Natural killer cell (primary cell): ENCODE measurements at regions not wholly inside any gene's neighbourhood (a gene's known extent, or its start where the extent isn't known, plus 50 kb on each side); places are given as distances from the start of the nearest gene placed in this dataset.

Experiments
- ATAC-seq, 3 donors: fragments of 150-1000 bp in 2 of 3; fragments of 200-7000 bp in 1 of 3; cut with Tn5 transposase; 1 replicate in 1 of 3; 2 replicates in 2 of 3; pipeline ENCODE4 v1.10.0; 2021; ENCODE audit warnings: mild to moderate bottlenecking in 2 of 3, moderate library complexity in 2 of 3
- DNase-seq, 2 donors: peaks; one replicate each; pipeline versions ENCODE4 v3.0.0 to v3.0.0-alpha.2; 2013 to 2021; ENCODE audit warnings: mixed read lengths in 1 of 2
- H3K27ac ChIP-seq: one replicate; pipeline ENCODE4 v1.5.1; 2013; ENCODE audit warnings: mild to moderate bottlenecking, low read length
- H3K27me3 ChIP-seq: one replicate; pipeline ENCODE4 v1.6.1; 2013; ENCODE audit warnings: low read length; ENCODE audit not compliant: control insufficient read depth, insufficient read depth
- H3K36me3 ChIP-seq: one replicate; pipeline ENCODE4 v1.6.1; 2013; ENCODE audit warnings: low read length; ENCODE audit not compliant: control insufficient read depth, insufficient read depth
- H3K4me1 ChIP-seq: one replicate; pipeline ENCODE4 v1.6.1; 2013; ENCODE audit warnings: low read length; ENCODE audit not compliant: control insufficient read depth, insufficient read depth
- H3K4me3 ChIP-seq: one replicate; pipeline ENCODE4 v1.5.1; 2013; ENCODE audit warnings: low read length
- H3K9me3 ChIP-seq: one replicate; pipeline ENCODE4 v1.6.1; 2013; ENCODE audit warnings: low read length; ENCODE audit not compliant: control insufficient read depth, insufficient read depth
- H3K27ac Mint-ChIP-seq, 2 donors: one replicate each; pipeline ENCODE4 v1.8.0; 2022; ENCODE audit warnings: mild to moderate bottlenecking in 2 of 2, mixed read lengths in 2 of 2, moderate library complexity in 1 of 2
- H3K27me3 Mint-ChIP-seq, 2 donors: one replicate each; pipeline ENCODE4 v1.8.0; 2022; ENCODE audit warnings: low read depth in 2 of 2, mixed read lengths in 2 of 2
- H3K36me3 Mint-ChIP-seq: one replicate; pipeline ENCODE4 v1.8.0; 2022; ENCODE audit warnings: mixed read lengths
- H3K4me1 Mint-ChIP-seq, 2 donors: one replicate each; pipeline ENCODE4 v1.8.0; 2022; ENCODE audit warnings: mixed read lengths in 2 of 2
- H3K4me3 Mint-ChIP-seq: one replicate; pipeline ENCODE4 v1.8.0; 2022; ENCODE audit warnings: mild to moderate bottlenecking, moderate library complexity, mixed read lengths
- H3K9me3 Mint-ChIP-seq, 2 donors: one replicate each; pipeline ENCODE4 v1.8.0; 2022; ENCODE audit warnings: mixed read lengths in 2 of 2
- CTCF ChIP-seq: fragments of 200-600 bp; IDR thresholded peaks from one replicate; pipeline ENCODE4 v1.8.0; 2022; ENCODE audit warnings: antibody characterized with exemption
- WGBS: methylation state at CpG from one replicate; pipeline ENCODE4 v1.1.7; 2013; ENCODE audit warnings: missing lambda C conversion rate; ENCODE audit not compliant: insufficient coverage; 5-methylcytosine and 5-hydroxymethylcytosine counted together
- intact Hi-C: fragments of 100-400 bp; cut with micrococcal nuclease; formaldehyde crosslinking; loops from one replicate; pipeline ENCODE4 v1.14.2; 2022

GRCh38 chr7:112868609-112869008, 78.4 kb upstream of the TMEM168 start:
- intact Hi-C loops: loop anchor here (1.0 kb wide), 1 partner anchor 318 kb away; no protein-coding TSS in a partner anchor

GRCh38 chr7:112866424-112866823, 76.2 kb upstream of the TMEM168 start:
- intact Hi-C loops: no loop called here
- no peak overlapping the region for H3K4me3 ChIP-seq
- peak overlapping the region; percentile 56 for H3K4me3 Mint-ChIP-seq
- no peaks in the 10 kb centered on the region for H3K27me3 ChIP-seq
- 36% methylated on average over 4 of the region's 4 CpGs for WGBS
- H3K9me3 Mint-ChIP-seq: no peaks in the 10 kb centered on the region
- DNase-seq (no peak), ATAC-seq (peak; percentile 54 to 77 (median 65))
- H3K4me1 ChIP-seq: peaks cover 4% of the 10 kb centered on the region
- H3K27ac Mint-ChIP-seq: peak overlapping the region; percentile 70 to 85
- H3K4me1 Mint-ChIP-seq: peaks cover 21 to 29% of the 10 kb centered on the region in 2 donors
- H3K9me3 ChIP-seq: no peaks in the 10 kb centered on the region
- H3K36me3 Mint-ChIP-seq: no peaks in the 10 kb centered on the region
- no peaks in the 10 kb centered on the region for H3K36me3 ChIP-seq
- no peaks in the 10 kb centered on the region for H3K27me3 Mint-ChIP-seq
- no peak for TF ChIP-seq CTCF
- peak overlapping the region; percentile 1 for H3K27ac ChIP-seq

More at GRCh38 chr7:112868609-112869008, 78.4 kb upstream of the TMEM168 start:
- no peak for TF ChIP-seq CTCF
- no peaks in the 10 kb centered on the region for H3K36me3 Mint-ChIP-seq
- H3K27ac Mint-ChIP-seq: no peak overlapping the region
- H3K27ac ChIP-seq: no peak overlapping the region
- no peak overlapping the region for H3K4me3 ChIP-seq
- peaks cover 24 to 46% of the 10 kb centered on the region in 2 donors for H3K4me1 Mint-ChIP-seq
- H3K9me3 ChIP-seq: no peaks in the 10 kb centered on the region
- H3K27me3 ChIP-seq: no peaks in the 10 kb centered on the region
- peaks cover 4% of the 10 kb centered on the region for H3K4me1 ChIP-seq
- ATAC-seq (no peak), DNase-seq (no peak)
- no peaks in the 10 kb centered on the region for H3K27me3 Mint-ChIP-seq
- no peaks in the 10 kb centered on the region for H3K36me3 ChIP-seq
- H3K9me3 Mint-ChIP-seq: no peaks in the 10 kb centered on the region
- no peak overlapping the region for H3K4me3 Mint-ChIP-seq
- 90% methylated on average over 4 of the region's 4 CpGs for WGBS

- intact Hi-C loops: no loop called here
- Mint-ChIP-seq H3K36me3 (no peaks in the 10 kb centered on the region), H3K27me3 (no peaks in the 10 kb centered on the region), H3K4me1 (peaks cover 15 to 19% of the 10 kb centered on the region in 2 donors), H3K27ac (peak overlapping the region in 1 of 2 donors; percentile 59), H3K9me3 (no peaks in the 10 kb centered on the region), H3K4me3 (no peak overlapping the region)
- Histone ChIP-seq H3K4me3 (no peak overlapping the region), H3K4me1 (peaks cover 4% of the 10 kb centered on the region), H3K36me3 (no peaks in the 10 kb centered on the region), H3K27ac (no peak overlapping the region), H3K9me3 (no peaks in the 10 kb centered on the region), H3K27me3 (no peaks in the 10 kb centered on the region)
- ATAC-seq (no peak), DNase-seq (no peak)
- TF ChIP-seq CTCF: no peak
Measured at GRCh38 chr7:112864380-112864779, 74.2 kb upstream of the TMEM168 start.

- TF ChIP-seq CTCF: no peak
- ATAC-seq (no peak), DNase-seq (no peak)
- no peak overlapping the region for H3K27ac ChIP-seq
- H3K36me3 Mint-ChIP-seq: no peaks in the 10 kb centered on the region
- H3K9me3 ChIP-seq: no peaks in the 10 kb centered on the region
- no peak overlapping the region for H3K4me3 Mint-ChIP-seq
- H3K9me3 Mint-ChIP-seq: no peaks in the 10 kb centered on the region
- H3K27ac Mint-ChIP-seq: no peak overlapping the region
- no peak overlapping the region for H3K4me3 ChIP-seq
- no peaks in the 10 kb centered on the region for H3K27me3 Mint-ChIP-seq
- H3K36me3 ChIP-seq: no peaks in the 10 kb centered on the region
- H3K4me1 ChIP-seq: no peaks in the 10 kb centered on the region
- no peaks in the 10 kb centered on the region for H3K27me3 ChIP-seq
- intact Hi-C loops: no loop called here
- peaks cover 4 to 6% of the 10 kb centered on the region in 2 donors for H3K4me1 Mint-ChIP-seq
- WGBS: 100% methylated on average over 1 of the region's 2 CpGs
Measured at GRCh38 chr7:112858838-112859237, 68.6 kb upstream of the TMEM168 start.
